Spleen (tissue), 11 donors: ENCODE measurements at regions not wholly inside any gene's neighbourhood (a gene's known extent, or its start where the extent isn't known, plus 50 kb on each side); places are given as distances from the start of the nearest gene placed in this dataset.

Source experiments
- DNase-seq: peaks from one replicate; pipeline ENCODE4 v3.0.0-alpha.2; 2020
- H3K27ac ChIP-seq, 8 donors: fragments of 200-600 bp; sonication (generic) in 7 of 8; 1 replicate in 4 of 8; 2 replicates in 4 of 8; pipeline versions ENCODE4 v1.5.0 to v1.8.0; 2016 to 2021; ENCODE audit warnings: inconsistent platforms in 4 of 8, mild to moderate bottlenecking in 4 of 8, moderate library complexity in 1 of 8
- H3K27me3 ChIP-seq, 7 donors: fragments of 200-600 bp; sonication (generic) in 6 of 7; replicated peaks in 1 of 7; 1 replicate in 4 of 7; 2 replicates in 3 of 7; pipeline versions ENCODE4 v1.5.0 to v1.8.0; 2016 to 2021; ENCODE audit warnings: inconsistent platforms in 3 of 7, mild to moderate bottlenecking in 1 of 7
- H3K36me3 ChIP-seq, 6 donors: fragments of 200-600 bp; sonication (generic) in 5 of 6; 1 replicate in 4 of 6; 2 replicates in 2 of 6; pipeline versions ENCODE4 v1.5.0 to v1.8.0; 2016 to 2021; ENCODE audit warnings: inconsistent platforms in 2 of 6
- H3K4me1 ChIP-seq, 6 donors: fragments of 200-600 bp; sonication (generic) in 5 of 6; 1 replicate in 3 of 6; 2 replicates in 3 of 6; pipeline versions ENCODE4 v1.5.0 to v1.8.0; 2016 to 2021; ENCODE audit warnings: inconsistent platforms in 3 of 6
- H3K4me3 ChIP-seq, 8 donors: fragments of 200-600 bp; sonication (generic) in 7 of 8; 1 replicate in 4 of 8; 2 replicates in 4 of 8; pipeline versions ENCODE4 v1.5.0 to v1.8.0; 2016 to 2021; ENCODE audit warnings: inconsistent platforms in 4 of 8, mild to moderate bottlenecking in 4 of 8, moderate library complexity in 2 of 8
- H3K9me3 ChIP-seq, 8 donors: fragments of 200-600 bp; sonication (generic) in 7 of 8; 1 replicate in 4 of 8; 2 replicates in 4 of 8; pipeline versions ENCODE4 v1.5.0 to v1.8.0; 2016 to 2021; ENCODE audit warnings: inconsistent platforms in 4 of 8
- POLR2A ChIP-seq, 3 donors: fragments of 450-650 bp; IDR thresholded peaks; one replicate each; pipeline ENCODE4 v1.5.1; 2017; ENCODE audit warnings: antibody characterized with exemption in 3 of 3, mild to moderate bottlenecking in 1 of 3
- POLR2AphosphoS5 ChIP-seq, 3 donors: sonication (generic); formaldehyde crosslinking; IDR thresholded peaks; one replicate each; pipeline ENCODE4 v1.5.1; 2017; ENCODE audit warnings: antibody characterized with exemption in 3 of 3
- WGBS, 5 donors: extraction: QIAGEN DNeasy Blood & Tissue Kit in 3 of 5; methylation state at CpG; one replicate each; pipeline versions ENCODE4 v1.1.5 to v1.1.7; 2013 to 2018; 5-methylcytosine and 5-hydroxymethylcytosine counted together
- intact Hi-C: fragments of 100-400 bp; cut with DNase I; formaldehyde crosslinking; loops from one replicate; pipeline ENCODE4 v1.15.0; 2023; ENCODE audit warnings: low total_unique reads
- TF ChIP-seq, protein P1 (sequence below), 11 experiments: fragments of 200-600 bp in 7 of 11; fragments of 450-650 bp in 4 of 11; sonication (generic) in 4 of 11; IDR thresholded peaks in 8 of 11; conservative IDR thresholded peaks in 3 of 11; 1 replicate in 7 of 11; 2 replicates in 4 of 11; pipeline versions ENCODE4 v1.4.0 to v1.8.0; 2016 to 2021; ENCODE audit warnings: antibody characterized with exemption in 11 of 11, inconsistent platforms in 4 of 11, mild to moderate bottlenecking in 1 of 11
- donor health status: healthy with polysubstance abuse.
- donor health status: DM: no; HTN: no; CAD: no; lungs with moderate emphysema.
- donor health status: DM: no; HTN: no; CAD: no.
- donor health status: Bipolar disorder and iron deficiency.
- donor health status: healthy.
- donor health status: DM: no; HTN: no; CAD: no.
- donor health status: DM: yes; HTN: yes; CAD: no.

DNA sequence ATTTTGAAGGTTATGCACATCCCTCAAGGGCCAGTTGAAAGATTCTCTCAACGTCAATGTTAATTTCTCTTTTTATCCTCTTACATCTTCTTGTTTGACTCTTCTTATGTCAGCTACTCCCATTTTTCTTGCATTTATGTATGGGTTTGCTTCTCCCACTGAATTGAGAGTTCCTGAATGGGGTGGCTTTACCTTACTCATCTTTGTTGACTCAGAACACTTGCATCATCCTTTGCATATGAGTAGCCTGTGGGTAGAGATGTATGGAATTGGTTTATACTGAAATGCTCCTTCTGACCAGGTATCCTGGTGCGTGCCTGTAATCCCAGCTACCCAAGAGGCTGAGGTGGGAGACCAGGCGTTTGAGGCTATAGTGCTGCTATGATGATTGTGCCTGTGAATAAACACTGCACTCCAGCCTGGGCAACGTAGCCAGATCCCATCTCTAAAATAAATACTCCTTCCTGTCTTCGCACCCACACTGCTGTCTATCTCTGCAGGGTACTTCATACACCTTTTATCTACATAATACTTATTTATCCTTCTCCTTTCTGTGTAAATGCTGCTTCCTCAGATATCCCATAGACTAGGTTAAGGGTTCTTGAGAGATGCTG lies 123.6 kb upstream of the DPH6 start:
- intact Hi-C loops: loop anchor here (10.0 kb wide), 1 partner anchor 115 kb away; no protein-coding TSS in a partner anchor
- Histone ChIP-seq H3K9me3 (no peaks in the 10 kb centered on the region), H3K36me3 (no peaks in the 10 kb centered on the region), H3K4me1 (peaks cover 10 to 47% (median 18%) of the 10 kb centered on the region in 6 donors), H3K27me3 (no peaks in the 10 kb centered on the region), H3K27ac (peak overlapping the region in 1 of 8 donors; percentile 8), H3K4me3 (no peak overlapping the region)
- TF ChIP-seq POLR2A (IDR thresholded peaks at IDR 0.05): no peak
- no peak for TF ChIP-seq POLR2AphosphoS5 (IDR thresholded peaks at IDR 0.05)
- TF ChIP-seq, protein P1, sequence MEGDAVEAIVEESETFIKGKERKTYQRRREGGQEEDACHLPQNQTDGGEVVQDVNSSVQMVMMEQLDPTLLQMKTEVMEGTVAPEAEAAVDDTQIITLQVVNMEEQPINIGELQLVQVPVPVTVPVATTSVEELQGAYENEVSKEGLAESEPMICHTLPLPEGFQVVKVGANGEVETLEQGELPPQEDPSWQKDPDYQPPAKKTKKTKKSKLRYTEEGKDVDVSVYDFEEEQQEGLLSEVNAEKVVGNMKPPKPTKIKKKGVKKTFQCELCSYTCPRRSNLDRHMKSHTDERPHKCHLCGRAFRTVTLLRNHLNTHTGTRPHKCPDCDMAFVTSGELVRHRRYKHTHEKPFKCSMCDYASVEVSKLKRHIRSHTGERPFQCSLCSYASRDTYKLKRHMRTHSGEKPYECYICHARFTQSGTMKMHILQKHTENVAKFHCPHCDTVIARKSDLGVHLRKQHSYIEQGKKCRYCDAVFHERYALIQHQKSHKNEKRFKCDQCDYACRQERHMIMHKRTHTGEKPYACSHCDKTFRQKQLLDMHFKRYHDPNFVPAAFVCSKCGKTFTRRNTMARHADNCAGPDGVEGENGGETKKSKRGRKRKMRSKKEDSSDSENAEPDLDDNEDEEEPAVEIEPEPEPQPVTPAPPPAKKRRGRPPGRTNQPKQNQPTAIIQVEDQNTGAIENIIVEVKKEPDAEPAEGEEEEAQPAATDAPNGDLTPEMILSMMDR (IDR thresholded peaks at IDR 0.05 in 8 of 11, conservative IDR thresholded peaks at IDR 0.05 in 3 of 11): no peak
- DNase-seq: no peak
- WGBS, 5 donors: 82 to 94% (median 86%) methylated on average over 5 of the region's 5 CpGs

DNA sequence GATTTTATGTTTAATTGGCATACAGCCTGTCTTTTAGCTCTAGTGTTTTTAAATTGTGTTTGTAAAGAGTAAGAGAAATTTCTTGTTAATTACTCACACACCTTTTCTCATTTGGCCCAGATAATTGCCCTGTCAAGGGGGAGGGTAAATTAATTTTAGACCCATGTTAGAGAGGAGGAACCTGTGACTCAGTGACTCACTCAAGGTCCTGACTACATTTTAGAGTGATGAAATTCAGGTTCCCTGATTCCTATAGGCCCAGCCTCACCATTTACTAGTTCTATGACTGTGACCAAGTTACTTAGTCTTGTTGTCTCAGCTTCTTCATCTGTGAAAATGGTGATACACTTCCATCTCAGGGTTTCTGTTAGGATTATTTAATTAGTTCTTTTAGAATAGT lies 125.2 kb upstream of the DPH6 start:
- H3K27ac ChIP-seq: peak overlapping the region in 1 of 8 donors; percentile 72
- intact Hi-C loops: loop anchor here (10.0 kb wide), 1 partner anchor 116 kb away; no protein-coding TSS in a partner anchor
- no peak overlapping the region for H3K4me3 ChIP-seq
- no peaks in the 10 kb centered on the region for H3K36me3 ChIP-seq
- H3K9me3 ChIP-seq: no peaks in the 10 kb centered on the region
- DNase-seq: no peak
- TF ChIP-seq POLR2A (IDR thresholded peaks at IDR 0.05) (no peak), POLR2AphosphoS5 (IDR thresholded peaks at IDR 0.05) (no peak)
- TF ChIP-seq, protein P1 (IDR thresholded peaks at IDR 0.05 in 8 of 11, conservative IDR thresholded peaks at IDR 0.05 in 3 of 11): no peak
- H3K27me3 ChIP-seq: no peaks in the 10 kb centered on the region
- H3K4me1 ChIP-seq: peaks cover 10 to 56% (median 21%) of the 10 kb centered on the region in 6 donors

DNA sequence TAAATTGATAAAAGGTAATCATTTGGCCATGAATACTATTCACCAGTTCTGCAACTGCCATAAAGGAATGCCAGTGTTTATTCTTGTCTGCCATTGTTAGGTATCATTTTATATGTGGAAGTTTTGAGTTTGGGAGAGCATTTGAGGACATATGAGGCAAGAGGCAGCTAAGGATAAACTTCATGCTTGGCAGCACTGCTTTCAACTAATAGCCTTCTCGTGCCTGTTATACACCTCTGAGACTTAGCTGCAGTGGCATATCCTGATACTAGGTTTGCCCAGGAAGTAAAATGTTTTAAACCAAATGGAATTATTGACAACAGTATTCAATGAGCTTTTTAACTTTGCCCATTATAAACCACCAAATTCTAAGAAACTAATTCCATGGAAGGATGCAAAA lies 126.0 kb upstream of the DPH6 start:
- Histone ChIP-seq H3K4me1 (peaks cover 3 to 48% (median 21%) of the 10 kb centered on the region in 6 donors), H3K27ac (peak overlapping the region in 6 of 8 donors; percentile 15 to 78 (median 64)), H3K9me3 (no peaks in the 10 kb centered on the region), H3K4me3 (no peak overlapping the region), H3K36me3 (no peaks in the 10 kb centered on the region), H3K27me3 (no peaks in the 10 kb centered on the region)
- WGBS, 5 donors: 69 to 84% (median 79%) methylated on average over 1 of the region's 1 CpG
- TF ChIP-seq, protein P1 (IDR thresholded peaks at IDR 0.05 in 8 of 11, conservative IDR thresholded peaks at IDR 0.05 in 3 of 11): no peak
- TF ChIP-seq POLR2AphosphoS5 (IDR thresholded peaks at IDR 0.05) (no peak), POLR2A (IDR thresholded peaks at IDR 0.05) (no peak)
- DNase-seq: no peak
- intact Hi-C loops: loop anchor here (10.0 kb wide), 1 partner anchor 117 kb away; no protein-coding TSS in a partner anchor

DNA sequence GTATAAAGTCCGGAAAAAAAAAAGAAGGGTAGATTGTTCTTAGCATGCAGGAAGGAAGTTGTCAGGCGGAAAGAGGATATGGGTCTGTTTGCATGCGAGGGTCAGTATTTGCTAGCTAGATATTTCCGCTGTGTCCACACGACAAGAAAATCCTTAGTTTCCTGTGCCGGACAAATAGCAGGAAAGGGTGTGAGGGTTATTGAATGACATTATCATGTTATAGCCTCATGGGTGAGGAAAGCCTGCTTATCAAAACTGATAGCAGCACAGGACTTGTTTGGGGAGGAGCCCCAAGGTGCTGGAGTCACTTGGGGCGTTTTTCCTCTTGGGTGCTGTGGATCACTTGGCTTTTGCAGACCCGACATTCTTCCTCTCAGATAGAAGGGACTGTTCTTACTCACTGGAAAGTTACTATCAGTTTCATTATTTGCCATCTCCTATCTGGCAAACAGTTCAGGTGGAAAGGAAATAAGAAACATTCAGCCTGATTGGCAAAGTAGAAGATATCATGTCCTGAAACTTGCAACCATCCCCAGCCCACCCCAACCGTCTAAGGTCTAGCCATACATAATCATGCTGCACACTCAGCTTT lies 127.2 kb upstream of the DPH6 start:
- Histone ChIP-seq H3K27me3 (no peaks in the 10 kb centered on the region), H3K36me3 (no peaks in the 10 kb centered on the region), H3K9me3 (no peaks in the 10 kb centered on the region), H3K4me3 (peak overlapping the region in 1 of 8 donors; percentile 49), H3K4me1 (peaks cover 0 to 36% (median 16%) of the 10 kb centered on the region in 6 donors), H3K27ac (peak overlapping the region; percentile 6 to 78 (median 58))
- WGBS, 5 donors: 19 to 38% (median 22%) methylated on average over 9 of the region's 9 CpGs
- TF ChIP-seq POLR2AphosphoS5 (IDR thresholded peaks at IDR 0.05) (peak in 1 of 3 donors; percentile 72), POLR2A (IDR thresholded peaks at IDR 0.05) (no peak)
- TF ChIP-seq, protein P1 (IDR thresholded peaks at IDR 0.05 in 8 of 11, conservative IDR thresholded peaks at IDR 0.05 in 3 of 11): no peak
- intact Hi-C loops: loop anchor here (10.0 kb wide), 1 partner anchor 118 kb away; no protein-coding TSS in a partner anchor
- no peak for DNase-seq
